Thyroid gland (tissue), 4 donors: ENCODE measurements at regions not wholly inside any gene's neighbourhood (a gene's known extent, or its start where the extent isn't known, plus 50 kb on each side); places are given as distances from the start of the nearest gene placed in this dataset.

Experiments used
- CTCF ChIP-seq, 6 experiments: fragments of 200-600 bp in 3 of 6; fragments of 450-650 bp in 3 of 6; sonication (generic) in 3 of 6; IDR thresholded peaks; one replicate each; pipeline ENCODE4 v1.5.1; 2016 to 2019; ENCODE audit warnings: antibody characterized with exemption in 6 of 6, mild to moderate bottlenecking in 2 of 6, inconsistent platforms in 1 of 6, moderate library complexity in 1 of 6
- POLR2A ChIP-seq, 2 donors: fragments of 450-650 bp; IDR thresholded peaks; one replicate each; pipeline ENCODE4 v1.6.1; 2017; ENCODE audit warnings: antibody characterized with exemption in 2 of 2, mild to moderate bottlenecking in 2 of 2, moderate library complexity in 1 of 2

GRCh38 chr5:57710126-57710525 lies 227.5 kb upstream of the ACTBL2 start:
- TF ChIP-seq CTCF (IDR thresholded peaks at IDR 0.05) = no peak
- TF ChIP-seq POLR2A (IDR thresholded peaks at IDR 0.05) = no peak
